Right atrium auricular region (tissue), 2 donors: ENCODE measurements at regions not wholly inside any gene's neighbourhood (a gene's known extent, or its start where the extent isn't known, plus 50 kb on each side); places are given as distances from the start of the nearest gene placed in this dataset.

Experiments
- DNase-seq: peaks from one replicate; pipeline ENCODE4 v3.0.0-alpha.2; 2019; ENCODE audit warnings: low spot score
- H3K27ac ChIP-seq, 2 donors: fragments of 200-600 bp; sonication (generic); 1 replicate in 1 of 2; 2 replicates in 1 of 2; pipeline ENCODE4 v1.5.1; 2016 to 2019
- H3K27me3 ChIP-seq, 2 donors: fragments of 200-600 bp; sonication (generic); one replicate each; pipeline versions ENCODE4 v1.5.1 to v1.6.0; 2017 to 2019
- H3K36me3 ChIP-seq: fragments of 200-600 bp; sonication (generic); one replicate; pipeline ENCODE4 v1.5.1; 2016
- H3K4me1 ChIP-seq, 2 donors: fragments of 200-600 bp; sonication (generic); one replicate each; pipeline versions ENCODE4 v1.5.1 to v1.6.0; 2017 to 2019
- H3K4me3 ChIP-seq, 2 donors: fragments of 200-600 bp; sonication (generic); 1 replicate in 1 of 2; 2 replicates in 1 of 2; pipeline ENCODE4 v1.5.1; 2017 to 2019; ENCODE audit warnings: mild to moderate bottlenecking in 1 of 2, moderate library complexity in 1 of 2
- H3K9me3 ChIP-seq, 2 donors: fragments of 200-600 bp; sonication (generic); one replicate each; pipeline ENCODE4 v1.5.1; 2019
- CTCF ChIP-seq, 2 donors: fragments of 200-600 bp; sonication (generic); IDR thresholded peaks; one replicate each; pipeline ENCODE4 v1.5.1; 2019; ENCODE audit warnings: antibody characterized with exemption in 2 of 2

DNA sequence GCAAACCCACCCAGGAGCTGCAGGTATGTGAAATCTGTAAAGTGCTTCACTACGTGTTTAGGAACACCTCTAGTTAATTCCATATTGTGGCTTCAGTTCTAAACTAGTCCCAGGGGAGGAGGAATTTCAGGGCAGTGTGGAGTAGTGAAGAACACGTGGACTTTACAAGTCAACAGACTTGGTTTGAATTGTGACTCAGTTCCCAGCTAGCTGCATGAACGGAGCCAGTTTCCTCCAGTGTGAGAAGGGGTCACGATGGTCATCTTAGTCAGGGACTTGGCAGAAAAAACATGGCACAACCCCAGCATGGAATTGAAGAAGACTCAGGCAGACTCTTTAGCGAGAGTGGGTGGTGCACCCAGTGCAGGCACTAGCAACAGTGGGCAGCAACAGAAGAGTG, 175.7 kb upstream of the UBL3 start:
- H3K9me3 ChIP-seq, result no peaks in the 10 kb centered on the region
- no peak overlapping the region for H3K4me3 ChIP-seq
- no peaks in the 10 kb centered on the region for H3K4me1 ChIP-seq
- no peak for TF ChIP-seq CTCF (IDR thresholded peaks at IDR 0.05)
- H3K27me3 ChIP-seq, result no peaks in the 10 kb centered on the region
- H3K27ac ChIP-seq, result no peak overlapping the region
- no peaks in the 10 kb centered on the region for H3K36me3 ChIP-seq
- DNase-seq, result no peak

DNA sequence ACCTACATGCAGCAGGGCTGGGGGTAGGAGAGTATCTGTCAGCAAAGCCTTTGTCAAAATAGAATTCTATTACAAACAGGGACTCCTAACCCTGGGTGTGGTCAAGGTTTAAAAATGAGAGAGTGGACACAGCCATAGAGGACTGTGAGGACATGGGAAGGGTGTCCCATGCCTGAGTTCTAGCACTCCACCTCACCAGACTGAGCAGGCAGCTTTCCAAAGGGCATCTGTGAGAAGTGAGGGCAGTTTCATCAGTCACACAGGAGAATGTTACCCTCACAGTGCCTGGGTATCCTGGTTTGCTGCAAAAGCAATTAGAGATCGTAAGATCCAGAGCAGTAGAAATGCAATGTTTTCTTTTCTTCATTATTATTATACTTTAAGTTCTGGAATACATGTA, 174.9 kb upstream of the UBL3 start:
- Histone ChIP-seq H3K4me3 (no peak overlapping the region), H3K27me3 (no peaks in the 10 kb centered on the region), H3K4me1 (no peaks in the 10 kb centered on the region), H3K9me3 (no peaks in the 10 kb centered on the region), H3K27ac (no peak overlapping the region), H3K36me3 (no peaks in the 10 kb centered on the region)
- TF ChIP-seq CTCF (IDR thresholded peaks at IDR 0.05), result no peak
- DNase-seq, result no peak

GRCh38 chr13:30024125-30024865, 173.9 kb upstream of the UBL3 start:
- Histone ChIP-seq H3K27ac (no peak overlapping the region), H3K27me3 (no peaks in the 10 kb centered on the region), H3K4me1 (no peaks in the 10 kb centered on the region), H3K36me3 (no peaks in the 10 kb centered on the region), H3K9me3 (no peaks in the 10 kb centered on the region), H3K4me3 (no peak overlapping the region)
- no peak for TF ChIP-seq CTCF (IDR thresholded peaks at IDR 0.05)
- DNase-seq, result no peak

- H3K27ac ChIP-seq, result no peak overlapping the region
- H3K9me3 ChIP-seq, result no peaks in the 10 kb centered on the region
- no peaks in the 10 kb centered on the region for H3K27me3 ChIP-seq
- H3K4me3 ChIP-seq, result no peak overlapping the region
- TF ChIP-seq CTCF (IDR thresholded peaks at IDR 0.05), result no peak
- no peak for DNase-seq
- H3K4me1 ChIP-seq, result no peaks in the 10 kb centered on the region
- H3K36me3 ChIP-seq, result no peaks in the 10 kb centered on the region
Measured at GRCh38 chr13:30023196-30023895, 172.9 kb upstream of the UBL3 start.

DNA sequence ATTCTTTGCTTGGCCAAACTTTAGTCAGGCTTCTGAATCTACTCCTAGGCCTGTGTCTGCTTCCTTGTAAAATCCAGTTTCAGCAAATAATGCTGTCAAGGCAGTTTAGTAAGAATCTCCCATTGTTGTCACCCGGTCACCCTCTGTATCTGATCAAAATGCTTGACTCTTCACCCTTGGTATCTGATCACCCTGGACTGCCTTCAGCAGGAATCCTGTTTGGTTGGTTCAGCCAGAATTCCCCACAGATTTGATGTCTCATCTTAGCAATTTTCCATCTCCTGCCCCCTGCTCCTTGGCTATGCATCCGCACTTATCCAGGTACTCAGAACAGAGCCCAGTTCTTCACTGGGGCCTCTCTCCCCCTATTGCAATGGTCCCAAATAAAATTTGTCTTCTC, 172.4 kb upstream of the UBL3 start:
- no peaks in the 10 kb centered on the region for H3K9me3 ChIP-seq
- no peak overlapping the region for H3K27ac ChIP-seq
- H3K4me3 ChIP-seq, result no peak overlapping the region
- TF ChIP-seq CTCF (IDR thresholded peaks at IDR 0.05), result no peak
- no peaks in the 10 kb centered on the region for H3K36me3 ChIP-seq
- no peak for DNase-seq
- H3K27me3 ChIP-seq, result no peaks in the 10 kb centered on the region
- H3K4me1 ChIP-seq, result no peaks in the 10 kb centered on the region
